Right renal pelvis (tissue), 4 donors: ENCODE measurements at regions not wholly inside any gene's neighbourhood (a gene's known extent, or its start where the extent isn't known, plus 50 kb on each side); places are given as distances from the start of the nearest gene placed in this dataset.

Source experiments
- DNase-seq, 4 donors: peaks; one replicate each; pipeline ENCODE4 v3.0.0-alpha.2; 2013; ENCODE audit warnings: low read depth in 4 of 4, low spot score in 3 of 4, missing footprints in 1 of 4

DNA sequence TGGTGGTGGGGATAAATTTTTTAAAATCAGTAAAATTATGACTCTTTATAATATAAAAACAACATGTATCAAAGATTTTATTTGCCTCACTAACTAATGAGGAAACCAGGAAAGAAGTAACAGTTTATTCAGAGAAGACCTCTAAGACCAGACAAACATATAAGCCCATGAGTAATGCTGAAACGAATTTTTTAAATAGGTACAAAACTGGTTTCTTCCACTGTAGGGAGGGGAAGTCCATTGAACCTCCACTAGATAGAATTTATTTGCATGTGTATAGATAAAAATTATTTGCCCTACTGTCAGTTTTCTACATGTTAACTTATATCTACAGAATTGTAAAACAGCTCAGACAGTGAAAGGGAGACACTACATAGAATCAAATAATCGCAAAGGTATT is 86.8 kb downstream of the ZC3H11B start:
- DNase-seq: no peak

DNA sequence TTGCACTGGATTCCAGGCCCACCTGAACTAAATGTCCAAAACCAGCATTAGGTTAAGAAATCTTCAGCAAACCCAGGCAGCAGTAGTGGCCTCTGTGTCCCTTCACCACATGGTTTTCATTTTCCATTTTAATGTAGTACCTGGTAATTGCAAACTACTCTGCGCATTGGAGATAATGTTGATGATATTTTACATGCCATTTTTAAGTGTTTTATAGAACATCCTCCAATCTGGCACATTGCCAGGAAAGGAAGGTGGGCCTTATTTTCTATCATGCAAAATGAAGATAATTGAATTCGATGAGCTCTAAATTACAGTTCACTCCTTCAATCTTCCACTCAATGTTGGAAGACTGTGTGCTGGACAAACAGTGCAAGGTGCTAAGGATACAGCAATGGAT is 89.5 kb downstream of the ZC3H11B start:
- no peak for DNase-seq

DNA sequence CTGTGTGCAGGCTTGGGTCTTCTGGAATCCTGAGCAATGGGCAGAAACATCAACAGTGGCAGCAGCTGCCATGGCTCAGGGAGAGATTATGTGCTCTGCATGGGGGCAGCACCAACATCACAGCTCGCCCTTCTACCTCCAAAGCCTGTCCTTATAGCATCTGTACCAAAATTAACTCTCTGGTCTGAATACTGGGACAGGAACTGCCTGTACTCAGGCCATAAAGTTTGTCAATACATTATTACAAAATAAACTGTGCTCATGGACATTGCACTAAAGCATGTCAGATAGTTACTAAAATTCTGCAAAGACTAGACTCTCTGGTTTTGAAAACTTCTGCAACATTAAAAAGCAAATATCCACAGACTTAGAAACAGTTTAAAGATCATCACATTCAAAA is 91.6 kb downstream of the ZC3H11B start:
- no peak for DNase-seq

DNA sequence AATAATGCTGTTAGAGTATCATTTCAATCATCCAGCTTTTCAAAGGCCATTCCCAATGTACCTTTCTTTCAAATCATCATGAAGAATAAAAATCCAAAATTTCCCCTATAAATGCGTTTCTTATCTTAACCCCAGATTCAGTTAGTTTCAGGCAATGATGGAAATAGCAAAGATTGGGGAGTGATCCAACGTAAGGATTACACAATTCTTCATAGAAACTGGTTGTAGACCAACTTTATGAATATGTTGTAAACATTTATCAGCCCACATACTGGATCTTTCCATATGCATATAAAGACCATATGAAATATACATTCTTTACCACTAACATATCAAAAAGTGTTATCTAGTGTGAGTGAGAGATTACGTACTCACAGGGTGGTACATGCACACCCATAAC is 92.7 kb downstream of the ZC3H11B start:
- no peak for DNase-seq

DNA sequence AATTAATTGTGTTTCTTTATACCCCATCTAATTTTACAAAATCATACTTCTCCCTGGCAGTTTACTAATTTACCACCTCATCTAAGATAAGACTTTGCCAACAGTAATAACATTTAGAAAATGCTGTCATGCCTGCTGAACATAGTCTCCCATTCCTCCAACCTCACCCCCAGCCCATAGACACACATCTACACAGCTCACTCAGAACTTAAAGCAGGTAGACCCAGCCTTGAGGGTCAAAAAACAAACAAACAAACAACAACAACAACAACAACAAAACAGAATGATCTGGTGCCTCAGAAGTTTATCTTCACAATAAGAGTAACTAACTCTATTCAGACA is 94.0 kb downstream of the ZC3H11B start:
- DNase-seq: no peak

DNA sequence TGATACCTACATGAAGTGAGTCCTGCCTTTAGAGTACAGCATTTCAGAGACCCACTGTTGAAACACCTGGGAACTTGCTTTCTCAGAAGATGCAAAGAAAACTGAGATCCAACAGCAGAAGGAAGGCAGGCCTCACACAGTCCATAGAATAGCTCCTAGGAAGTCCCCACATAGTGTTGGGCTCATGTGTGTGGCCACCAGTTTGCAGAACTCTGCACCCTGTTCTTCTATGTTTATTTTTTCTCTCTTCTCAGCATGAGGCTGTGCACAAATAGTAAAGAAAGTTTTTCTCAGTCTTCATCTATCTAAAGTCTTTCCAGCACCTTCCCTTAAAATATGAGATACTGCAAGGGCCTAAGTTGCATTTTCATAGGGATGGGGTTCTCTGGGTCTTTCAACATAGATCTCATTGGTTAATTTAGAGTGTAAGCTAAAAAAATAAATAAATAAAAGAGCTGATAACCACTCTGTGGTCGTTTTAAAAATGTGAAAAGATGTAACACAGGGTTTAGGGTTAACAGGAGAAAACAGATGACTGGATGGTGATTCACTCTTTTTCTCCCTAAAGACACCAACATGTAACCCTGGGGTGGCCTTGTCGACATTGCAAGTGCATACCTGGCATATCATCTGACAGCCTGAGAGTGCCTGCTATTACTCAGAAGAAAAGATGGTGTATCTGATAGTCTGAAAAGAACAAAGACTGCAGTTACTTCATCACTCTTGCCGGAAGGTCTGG is 94.6 kb downstream of the ZC3H11B start:
- no peak for DNase-seq

DNA sequence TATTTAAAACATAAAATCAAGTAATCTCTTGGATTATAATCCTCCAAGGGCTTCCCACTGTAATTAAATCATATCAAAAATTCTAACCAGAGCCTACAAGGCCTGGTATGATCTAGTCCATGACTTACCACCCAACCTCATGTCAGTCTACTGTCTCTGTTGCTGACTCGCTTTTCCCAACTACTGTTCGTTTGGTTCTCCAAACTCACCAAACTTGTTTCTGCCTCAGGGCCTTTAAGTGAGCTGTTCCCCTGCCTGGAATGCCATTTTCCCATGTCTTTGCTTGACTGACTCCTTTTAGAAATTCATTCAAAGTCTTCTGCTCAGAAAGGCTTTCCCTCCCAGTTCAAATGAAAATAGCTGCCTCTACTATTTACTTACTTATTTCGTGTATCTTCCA is 95.9 kb downstream of the ZC3H11B start:
- no peak for DNase-seq

DNA sequence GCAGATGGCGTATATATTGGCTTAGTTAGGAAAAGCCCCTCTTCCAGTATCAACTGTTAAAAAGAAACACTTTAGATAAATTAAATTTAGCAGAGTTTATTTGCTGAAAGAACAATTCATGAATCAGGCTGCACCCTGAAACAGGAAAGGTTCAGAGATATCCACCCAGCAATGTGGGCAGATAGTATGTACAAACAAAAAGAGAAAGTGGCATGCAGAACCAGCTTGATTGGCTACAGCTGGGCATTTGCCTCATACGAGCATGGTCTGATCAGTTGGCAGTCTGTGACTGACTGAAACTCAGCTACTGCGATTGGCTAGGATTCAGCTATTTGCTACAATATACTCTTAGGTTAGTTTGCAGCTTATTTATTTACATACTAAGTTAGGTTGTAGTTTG is 98.2 kb downstream of the ZC3H11B start:
- no peak for DNase-seq

DNA sequence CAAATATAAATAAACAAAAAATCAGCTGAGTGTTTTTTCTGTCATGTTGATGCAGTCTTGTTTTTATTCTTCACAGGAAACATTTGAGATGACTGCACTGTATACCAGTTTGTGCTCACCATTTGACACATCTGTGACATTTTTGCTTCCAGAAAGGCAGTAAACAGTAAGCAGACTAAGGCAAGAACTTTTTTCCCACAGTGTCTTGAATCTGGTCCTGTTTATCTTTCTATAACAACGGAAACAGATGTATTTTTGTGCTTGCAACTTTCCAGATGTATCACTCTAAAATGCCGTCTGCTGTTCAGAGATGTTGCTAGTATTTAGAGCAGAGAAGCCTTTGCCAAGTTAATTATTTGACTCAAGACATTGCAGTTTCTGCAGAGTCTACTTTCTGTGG is 105.5 kb downstream of the ZC3H11B start:
- no peak for DNase-seq

DNA sequence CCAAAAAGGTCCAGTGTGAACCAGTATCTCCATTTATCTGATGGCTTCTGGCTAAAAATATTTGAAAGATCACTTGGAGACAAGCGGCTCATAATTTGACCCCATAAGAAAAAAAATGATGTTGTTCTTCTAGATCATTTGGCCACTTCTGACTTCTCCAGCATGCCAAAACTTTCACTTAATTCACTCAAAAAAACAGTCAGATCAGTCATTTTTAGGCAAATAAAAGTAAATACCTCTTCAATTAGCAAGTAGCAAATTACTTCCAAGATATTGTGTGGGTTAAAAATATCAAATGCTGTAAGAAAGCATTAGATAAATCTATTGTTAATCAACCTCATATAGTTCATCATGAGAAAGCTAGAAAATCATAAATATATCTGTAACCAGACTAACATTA is 106.0 kb downstream of the ZC3H11B start:
- DNase-seq: no peak

DNA sequence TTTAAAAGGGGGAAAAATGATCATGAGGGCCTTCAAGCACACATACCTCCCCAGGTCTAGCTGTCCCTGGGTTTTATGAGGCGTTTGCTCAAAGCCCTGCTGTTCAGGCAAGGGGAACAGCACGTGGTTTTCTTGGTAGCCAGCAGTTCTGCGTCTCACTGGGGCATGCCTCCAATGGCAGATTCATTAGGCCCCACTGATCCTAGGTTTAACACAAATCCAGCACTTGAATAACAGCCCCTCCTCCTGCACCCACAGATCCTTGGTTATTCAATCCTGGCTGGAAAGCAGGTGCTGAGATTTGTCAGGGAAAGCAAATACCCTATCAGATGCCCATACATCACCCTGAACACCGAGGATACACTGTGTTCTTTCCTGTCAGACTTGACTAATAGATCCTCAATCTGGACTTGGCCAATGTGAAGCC is 106.4 kb downstream of the ZC3H11B start:
- DNase-seq: peak in 1 of 4 donors; percentile 27

DNA sequence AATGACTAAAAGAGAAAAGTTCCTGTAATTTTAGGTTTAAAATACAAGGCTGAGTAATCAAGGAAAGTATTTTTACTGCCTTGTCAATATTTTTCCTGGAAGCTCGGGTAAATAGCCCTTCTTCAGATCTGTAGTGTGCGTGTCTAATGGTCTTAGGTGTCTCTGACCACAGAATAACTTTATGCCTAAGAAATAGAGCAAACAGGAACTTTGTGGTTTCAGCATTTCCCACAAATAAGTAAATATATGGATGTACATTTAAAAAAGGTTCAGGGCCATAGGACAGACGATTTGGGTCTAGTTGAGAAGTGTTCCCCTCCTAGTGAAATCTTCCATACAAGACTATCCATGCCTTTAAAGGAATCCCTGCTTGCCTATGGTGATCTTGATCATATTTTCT is 107.0 kb downstream of the ZC3H11B start:
- no peak for DNase-seq

DNA sequence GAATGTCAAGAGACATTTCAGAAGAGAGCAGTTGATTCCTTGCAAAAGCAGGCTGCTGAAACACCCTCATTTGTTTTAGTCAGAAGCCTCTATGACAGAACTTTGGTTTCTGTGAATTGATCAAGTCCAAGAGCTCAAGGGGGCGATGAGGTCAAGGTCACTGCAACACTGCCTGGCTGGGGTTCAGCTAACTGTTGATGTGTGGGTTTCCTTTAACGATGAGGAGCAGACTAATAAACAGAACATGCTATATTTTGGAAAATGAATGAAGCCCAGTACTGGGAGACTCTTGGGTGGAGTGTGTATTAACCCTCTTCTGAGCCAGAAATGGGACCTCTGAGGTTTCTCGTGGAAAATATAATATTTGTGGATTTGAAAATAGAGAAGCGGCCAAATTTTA is 109.3 kb downstream of the ZC3H11B start:
- no peak for DNase-seq

DNA sequence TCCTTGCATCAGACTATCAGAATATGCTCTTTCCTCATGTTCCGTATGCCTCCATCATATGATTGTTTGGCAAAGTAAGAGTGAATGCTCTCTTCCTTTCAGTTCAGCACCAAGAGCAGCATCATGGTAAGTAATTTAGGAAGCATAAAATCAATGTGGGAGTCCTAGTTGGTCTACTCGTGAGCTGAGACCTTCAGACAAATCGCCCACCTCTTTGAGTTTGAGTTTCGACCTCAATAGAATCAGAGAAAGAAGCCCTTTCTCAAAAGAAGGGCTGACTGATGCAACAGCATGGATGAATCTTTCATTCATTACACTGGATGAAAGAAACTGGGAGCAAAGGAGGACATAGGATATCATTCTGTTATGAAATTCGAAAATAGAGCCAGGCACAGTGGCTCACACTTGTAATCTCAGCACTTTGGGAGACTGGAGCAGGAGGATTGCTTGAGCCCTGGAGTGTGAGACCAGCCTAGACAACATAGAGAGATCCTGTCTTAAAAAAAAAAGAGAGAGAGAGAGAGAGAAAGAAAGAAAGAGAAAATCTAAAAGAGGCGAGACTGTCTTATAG is 112.5 kb downstream of the ZC3H11B start:
- no peak for DNase-seq

DNA sequence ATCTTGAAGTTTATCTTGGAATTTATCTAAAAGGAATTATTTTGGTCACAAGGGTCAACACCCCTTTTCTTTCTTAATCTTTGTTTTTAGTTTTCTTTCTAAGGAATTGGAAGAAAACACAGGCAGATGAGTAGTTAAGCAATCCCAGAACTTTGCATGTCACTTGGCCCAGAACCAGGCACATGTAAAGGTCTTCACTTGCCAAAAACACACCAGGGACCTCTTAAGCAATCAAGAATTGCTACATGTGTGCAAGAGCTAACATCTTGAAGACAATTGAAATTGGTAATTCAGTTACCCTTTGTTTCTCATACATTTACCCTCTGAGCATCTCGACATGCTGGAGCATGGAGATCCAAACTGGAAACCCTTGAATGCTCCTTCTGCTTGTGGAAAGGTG is 114.2 kb downstream of the ZC3H11B start:
- DNase-seq: no peak

DNA sequence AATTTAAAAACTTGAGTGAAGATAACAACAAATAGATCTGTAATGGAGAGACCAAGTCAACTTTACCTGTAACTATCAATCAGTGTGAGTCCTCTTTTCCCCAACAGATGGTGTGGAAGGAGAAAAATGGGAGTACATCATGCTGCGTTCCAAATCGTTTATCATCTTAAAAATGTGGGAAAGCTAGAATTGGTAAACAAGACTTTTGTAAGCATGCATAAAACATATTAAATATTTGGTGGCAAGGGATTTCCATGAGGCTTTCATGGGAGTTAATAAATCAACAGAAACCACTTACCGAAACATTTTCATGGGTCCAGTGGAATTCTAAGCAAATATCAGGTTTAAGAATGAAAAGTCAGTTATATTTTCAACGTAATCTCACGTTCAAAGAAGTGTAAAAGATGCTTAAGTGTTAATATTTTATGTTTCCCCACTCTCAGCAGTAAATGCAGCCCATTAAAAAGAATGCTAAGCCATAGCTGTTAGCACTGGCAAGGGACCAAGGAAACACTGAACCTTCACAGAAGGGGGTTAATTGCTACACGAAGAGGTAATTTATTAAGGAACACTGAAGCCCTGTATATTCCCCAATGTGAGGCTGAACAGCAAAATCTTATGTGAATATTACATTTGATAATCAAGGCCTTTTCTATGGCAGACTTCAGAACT is 117.0 kb downstream of the ZC3H11B start:
- peak in 1 of 4 donors; percentile 20 for DNase-seq

DNA sequence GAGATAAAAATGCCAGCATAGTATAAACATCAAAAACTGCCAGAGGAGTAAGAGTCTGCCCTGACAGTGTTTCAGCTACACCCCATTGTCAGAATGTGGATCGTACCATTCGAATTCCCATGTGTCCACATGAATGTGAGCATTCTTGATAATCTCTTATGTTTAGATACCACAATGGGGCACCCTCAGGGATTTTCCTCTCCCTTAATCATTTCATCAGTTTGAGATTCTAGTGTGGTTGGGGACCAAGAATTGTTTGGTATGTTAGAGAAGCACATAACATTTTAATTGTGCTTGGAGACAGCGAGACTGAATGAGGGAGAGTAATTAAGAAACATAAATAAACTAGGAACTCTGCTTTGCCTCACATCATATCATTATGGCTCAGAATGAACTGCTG is 120.2 kb downstream of the ZC3H11B start:
- DNase-seq: no peak

DNA sequence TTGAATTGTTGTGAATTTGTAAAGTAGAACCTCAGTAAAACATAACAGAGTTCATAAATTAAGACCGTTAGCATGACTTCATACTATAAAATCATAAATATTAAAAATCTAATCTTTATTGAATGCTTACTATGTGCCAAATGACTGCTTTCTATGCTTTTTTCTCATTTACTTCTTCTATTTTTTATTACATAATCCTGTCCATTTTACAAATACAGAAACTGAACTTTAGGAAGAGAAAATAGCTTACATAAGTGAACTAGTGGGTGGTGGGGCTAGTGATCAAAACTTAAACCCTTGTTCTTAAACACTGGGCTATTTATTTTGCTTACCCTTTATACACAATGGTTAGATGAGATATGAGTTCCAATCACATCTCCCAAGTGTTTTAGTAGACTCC is 122.3 kb downstream of the ZC3H11B start:
- no peak for DNase-seq

DNA sequence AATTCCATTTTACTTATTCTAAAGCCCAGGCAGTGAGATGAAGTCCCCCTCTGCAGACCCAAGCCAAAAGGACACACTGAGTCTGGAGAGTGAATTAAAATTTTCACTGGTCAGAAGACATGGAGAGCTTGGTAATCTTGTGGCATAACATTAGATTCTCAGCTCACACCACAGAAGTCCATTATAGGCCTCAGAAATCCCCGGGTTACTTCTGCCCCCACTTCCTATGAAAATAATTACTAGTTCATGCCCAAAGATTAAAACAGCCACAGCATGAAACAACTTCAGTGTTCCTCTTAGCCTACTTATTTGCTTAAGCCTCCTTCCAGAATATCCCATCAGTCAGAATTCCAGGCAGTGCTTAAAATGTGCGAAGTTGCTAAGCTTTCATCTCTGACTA is 123.3 kb downstream of the ZC3H11B start:
- DNase-seq: no peak

DNA sequence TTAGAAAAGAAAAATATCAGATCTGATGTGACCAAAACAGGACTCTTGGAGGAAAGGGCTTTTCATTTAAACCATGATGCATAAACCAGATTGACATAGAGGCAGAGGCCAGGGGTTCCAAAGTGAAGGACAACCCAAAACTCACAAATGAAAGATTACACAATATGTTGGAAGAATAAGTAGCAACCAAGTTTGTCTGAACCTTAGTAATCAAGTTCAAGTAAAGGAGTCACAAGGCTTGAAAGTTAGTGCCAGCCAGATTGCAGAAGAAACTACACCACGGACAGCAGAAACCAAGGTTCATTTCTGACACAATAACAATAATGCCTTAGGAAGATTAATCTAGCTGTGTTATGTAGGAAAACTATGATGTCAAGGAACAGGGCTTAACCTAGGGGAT is 124.6 kb downstream of the ZC3H11B start:
- no peak for DNase-seq

DNA sequence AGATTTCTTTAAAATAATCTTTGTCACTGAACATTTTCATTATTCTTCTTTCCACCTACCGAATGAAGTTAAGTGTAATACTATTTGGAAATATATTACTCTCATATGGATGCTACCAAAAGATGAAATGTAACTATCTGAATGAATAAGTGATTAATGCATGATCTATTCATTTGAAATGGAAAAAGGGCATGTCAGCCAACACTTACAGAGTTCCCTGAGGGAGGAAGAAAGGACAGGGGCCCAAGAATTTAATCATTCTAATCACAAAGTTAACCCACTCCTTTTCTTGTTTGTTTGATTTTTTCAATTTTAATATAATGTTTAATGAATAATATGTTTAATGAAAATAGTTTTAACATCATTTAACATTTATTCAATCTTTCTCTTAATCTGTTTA is 129.4 kb downstream of the ZC3H11B start:
- DNase-seq: no peak

DNA sequence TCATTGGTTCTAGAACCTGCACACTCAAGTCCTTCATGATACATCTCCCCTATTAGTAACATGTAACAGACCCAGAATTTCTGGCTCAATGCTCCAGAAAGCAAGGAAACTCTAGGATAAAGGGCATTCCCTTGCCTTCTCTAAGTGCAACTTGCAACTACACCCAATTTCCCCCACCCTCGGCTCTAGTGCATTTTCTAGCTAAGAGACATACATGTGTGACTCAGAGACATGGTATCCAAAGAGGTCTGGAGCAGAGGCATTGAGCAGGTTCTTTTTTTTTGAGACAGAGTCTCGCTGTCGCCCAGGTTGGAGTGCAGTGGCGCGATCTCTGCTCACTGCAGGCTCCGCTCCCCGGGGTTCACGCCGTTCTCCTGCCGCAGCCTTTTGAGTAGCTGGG is 132.9 kb downstream of the ZC3H11B start:
- no peak for DNase-seq
